ENCODE measurements at regions not wholly inside any gene's neighbourhood (a gene's known extent, or its start where the extent isn't known, plus 50 kb on each side); places are given as distances from the start of the nearest gene placed in this dataset.

GRCh38 chr6:21906826-21907225 is 313.3 kb downstream of the SOX4 start:
- TF ChIP-seq CTCF (IDR thresholded peaks at IDR 0.05; ENCODE audit: low read length) (no peak), EZH2 (IDR thresholded peaks at IDR 0.05; ENCODE audit: borderline replicate concordance, low read length) (no peak)

All from OCI-LY1 (cell line).